ENCODE measurements at regions not wholly inside any gene's neighbourhood (a gene's known extent, or its start where the extent isn't known, plus 50 kb on each side); places are given as distances from the start of the nearest gene placed in this dataset.

GRCh38 chr12:18008642-18009041 lies 81.4 kb downstream of the RERGL start:
- H4K91ac ChIP-seq (ENCODE audit: low read depth, low read length, poor library complexity): no peak overlapping the region
- H2AFZ ChIP-seq (ENCODE audit: low read length): no peak overlapping the region
- no peak overlapping the region for H2BK120ac ChIP-seq (ENCODE audit: low read depth, low read length)
- H3K4ac ChIP-seq (ENCODE audit: low read length): no peak overlapping the region
- no peak overlapping the region for H4K8ac ChIP-seq (ENCODE audit: low read depth, low read length)
- no peaks in the 10 kb centered on the region for H3K9me3 ChIP-seq (replicated peaks in 1 of 2; ENCODE audit: control insufficient read depth in 2 of 2, insufficient read depth in 1 of 2, low read depth in 1 of 2, low read length in 2 of 2)
- no peak overlapping the region for H2AK5ac ChIP-seq (ENCODE audit: low read depth, low read length)
- H3K9ac ChIP-seq (ENCODE audit: low read depth, low read length, poor library complexity): no peak overlapping the region
- H3K4me1 ChIP-seq (ENCODE audit: control insufficient read depth in 2 of 2, insufficient read depth in 1 of 2, low read depth in 1 of 2, low read length in 2 of 2): no peaks in the 10 kb centered on the region
- no peaks in the 10 kb centered on the region for H3K36me3 ChIP-seq (replicated peaks in 1 of 2; ENCODE audit: control insufficient read depth in 2 of 2, insufficient read depth in 2 of 2, low read length in 2 of 2)
- H3K18ac ChIP-seq (ENCODE audit: low read length): no peak overlapping the region
- no peak overlapping the region for H2BK15ac ChIP-seq (ENCODE audit: low read length)
- H3K23ac ChIP-seq (ENCODE audit: low read depth, low read length, poor library complexity): no peak overlapping the region
- no peak overlapping the region for H3K4me2 ChIP-seq (ENCODE audit: insufficient read depth, low read length, poor library complexity, severe bottlenecking)
- H2BK5ac ChIP-seq (ENCODE audit: low read length): no peak overlapping the region
- H2BK12ac ChIP-seq (ENCODE audit: low read length): no peak overlapping the region
- no peak overlapping the region for H3K14ac ChIP-seq (ENCODE audit: low read length)
- no peak overlapping the region for H3K4me3 ChIP-seq (ENCODE audit: low read length in 2 of 2)
- no peak for DNase-seq (ENCODE audit: low spot score)
- H3K79me1 ChIP-seq (ENCODE audit: low read depth, low read length): no peaks in the 10 kb centered on the region
- no peaks in the 10 kb centered on the region for H3K27me3 ChIP-seq (ENCODE audit: control insufficient read depth in 3 of 3, insufficient read depth in 3 of 3, low read depth in 1 of 3, low read length in 3 of 3)
- H3K27ac ChIP-seq (replicated peaks; ENCODE audit: low read length): no peak overlapping the region

GRCh38 chr12:17999174-17999801 lies 90.7 kb downstream of the RERGL start:
- H3K4me1 ChIP-seq (ENCODE audit: control insufficient read depth in 2 of 2, insufficient read depth in 1 of 2, low read depth in 1 of 2, low read length in 2 of 2): no peaks in the 10 kb centered on the region

GRCh38 chr12:17992002-17992656 lies 97.9 kb downstream of the RERGL start:
- H2BK12ac ChIP-seq (ENCODE audit: low read length): no peak overlapping the region
- H3K4ac ChIP-seq (ENCODE audit: low read length): no peak overlapping the region
- no peak overlapping the region for H2AFZ ChIP-seq (ENCODE audit: low read length)
- no peak overlapping the region for H2BK15ac ChIP-seq (ENCODE audit: low read length)
- no CpG with 5 or more reads among the region's 6 CpGs for WGBS, 2 donors (ENCODE audit: extremely low coverage in 2 of 2, insufficient read length in 2 of 2, insufficient replicate concordance in 1 of 2)
- peak; percentile 37 for DNase-seq (ENCODE audit: low spot score)
- no peak overlapping the region for H3K4me3 ChIP-seq (ENCODE audit: low read length in 2 of 2)
- no peak overlapping the region for H3K23ac ChIP-seq (ENCODE audit: low read depth, low read length, poor library complexity)
- no peaks in the 10 kb centered on the region for H3K27me3 ChIP-seq (ENCODE audit: control insufficient read depth in 3 of 3, insufficient read depth in 3 of 3, low read depth in 1 of 3, low read length in 3 of 3)
- no peaks in the 10 kb centered on the region for H3K4me1 ChIP-seq (ENCODE audit: control insufficient read depth in 2 of 2, insufficient read depth in 1 of 2, low read depth in 1 of 2, low read length in 2 of 2)
- H3K27ac ChIP-seq (replicated peaks; ENCODE audit: low read length): no peak overlapping the region
- no peak overlapping the region for H3K4me2 ChIP-seq (ENCODE audit: insufficient read depth, low read length, poor library complexity, severe bottlenecking)
- no peaks in the 10 kb centered on the region for H3K36me3 ChIP-seq (replicated peaks in 1 of 2; ENCODE audit: control insufficient read depth in 2 of 2, insufficient read depth in 2 of 2, low read length in 2 of 2)
- no peak overlapping the region for H4K8ac ChIP-seq (ENCODE audit: low read depth, low read length)
- H3K9me3 ChIP-seq (replicated peaks in 1 of 2; ENCODE audit: control insufficient read depth in 2 of 2, insufficient read depth in 1 of 2, low read depth in 1 of 2, low read length in 2 of 2): no peaks in the 10 kb centered on the region
- H4K91ac ChIP-seq (ENCODE audit: low read depth, low read length, poor library complexity): no peak overlapping the region
- H3K14ac ChIP-seq (ENCODE audit: low read length): no peak overlapping the region
- H2AK5ac ChIP-seq (ENCODE audit: low read depth, low read length): no peak overlapping the region
- no peak overlapping the region for H2BK120ac ChIP-seq (ENCODE audit: low read depth, low read length)
- H2BK5ac ChIP-seq (ENCODE audit: low read length): no peak overlapping the region
- no peak overlapping the region for H3K9ac ChIP-seq (ENCODE audit: low read depth, low read length, poor library complexity)
- H3K18ac ChIP-seq (ENCODE audit: low read length): no peak overlapping the region
- no peaks in the 10 kb centered on the region for H3K79me1 ChIP-seq (ENCODE audit: low read depth, low read length)

More at GRCh38 chr12:17999174-17999801, 90.7 kb downstream of the RERGL start:
- H3K14ac ChIP-seq (ENCODE audit: low read length): no peak overlapping the region
- H3K36me3 ChIP-seq (replicated peaks in 1 of 2; ENCODE audit: control insufficient read depth in 2 of 2, insufficient read depth in 2 of 2, low read length in 2 of 2): no peaks in the 10 kb centered on the region
- H3K18ac ChIP-seq (ENCODE audit: low read length): no peak overlapping the region
- H4K8ac ChIP-seq (ENCODE audit: low read depth, low read length): no peak overlapping the region
- H3K27ac ChIP-seq (replicated peaks; ENCODE audit: low read length): no peak overlapping the region
- no peaks in the 10 kb centered on the region for H3K79me1 ChIP-seq (ENCODE audit: low read depth, low read length)
- no peaks in the 10 kb centered on the region for H3K27me3 ChIP-seq (ENCODE audit: control insufficient read depth in 3 of 3, insufficient read depth in 3 of 3, low read depth in 1 of 3, low read length in 3 of 3)
- no peak overlapping the region for H2BK5ac ChIP-seq (ENCODE audit: low read length)
- H4K91ac ChIP-seq (ENCODE audit: low read depth, low read length, poor library complexity): no peak overlapping the region
- H3K4me3 ChIP-seq (ENCODE audit: low read length in 2 of 2): no peak overlapping the region
- no peak overlapping the region for H3K9ac ChIP-seq (ENCODE audit: low read depth, low read length, poor library complexity)
- DNase-seq (ENCODE audit: low spot score): no peak
- H2BK12ac ChIP-seq (ENCODE audit: low read length): no peak overlapping the region
- peaks cover 5 to 11% of the 10 kb centered on the region in 2 donors for H3K9me3 ChIP-seq (replicated peaks in 1 of 2; ENCODE audit: control insufficient read depth in 2 of 2, insufficient read depth in 1 of 2, low read depth in 1 of 2, low read length in 2 of 2)
- no peak overlapping the region for H2AFZ ChIP-seq (ENCODE audit: low read length)
- H3K4me2 ChIP-seq (ENCODE audit: insufficient read depth, low read length, poor library complexity, severe bottlenecking): no peak overlapping the region
- no peak overlapping the region for H2BK15ac ChIP-seq (ENCODE audit: low read length)
- no peak overlapping the region for H2BK120ac ChIP-seq (ENCODE audit: low read depth, low read length)
- no peak overlapping the region for H3K4ac ChIP-seq (ENCODE audit: low read length)
- WGBS, 2 donors (ENCODE audit: extremely low coverage in 2 of 2, insufficient read length in 2 of 2, insufficient replicate concordance in 1 of 2): no CpG with 5 or more reads among the region's 2 CpGs
- no peak overlapping the region for H3K23ac ChIP-seq (ENCODE audit: low read depth, low read length, poor library complexity)
- no peak overlapping the region for H2AK5ac ChIP-seq (ENCODE audit: low read depth, low read length)

- Histone ChIP-seq H2BK120ac (ENCODE audit: low read depth, low read length) (no peak overlapping the region), H3K14ac (ENCODE audit: low read length) (no peak overlapping the region), H3K23ac (ENCODE audit: low read depth, low read length, poor library complexity) (no peak overlapping the region), H4K91ac (ENCODE audit: low read depth, low read length, poor library complexity) (no peak overlapping the region), H2AFZ (ENCODE audit: low read length) (no peak overlapping the region), H3K18ac (ENCODE audit: low read length) (no peak overlapping the region), H2AK5ac (ENCODE audit: low read depth, low read length) (no peak overlapping the region), H4K8ac (ENCODE audit: low read depth, low read length) (no peak overlapping the region), H3K9ac (ENCODE audit: low read depth, low read length, poor library complexity) (no peak overlapping the region), H3K4me2 (ENCODE audit: insufficient read depth, low read length, poor library complexity, severe bottlenecking) (no peak overlapping the region), H2BK15ac (ENCODE audit: low read length) (no peak overlapping the region), H3K4me3 (ENCODE audit: low read length in 2 of 2) (no peak overlapping the region), H2BK5ac (ENCODE audit: low read length) (no peak overlapping the region), H3K79me1 (ENCODE audit: low read depth, low read length) (no peaks in the 10 kb centered on the region), H3K4ac (ENCODE audit: low read length) (no peak overlapping the region), H3K9me3 (replicated peaks in 1 of 2; ENCODE audit: control insufficient read depth in 2 of 2, insufficient read depth in 1 of 2, low read depth in 1 of 2, low read length in 2 of 2) (no peaks in the 10 kb centered on the region), H3K27ac (replicated peaks; ENCODE audit: low read length) (no peak overlapping the region), H3K36me3 (replicated peaks in 1 of 2; ENCODE audit: control insufficient read depth in 2 of 2, insufficient read depth in 2 of 2, low read length in 2 of 2) (no peaks in the 10 kb centered on the region), H2BK12ac (ENCODE audit: low read length) (no peak overlapping the region), H3K27me3 (ENCODE audit: control insufficient read depth in 3 of 3, insufficient read depth in 3 of 3, low read depth in 1 of 3, low read length in 3 of 3) (no peaks in the 10 kb centered on the region), H3K4me1 (ENCODE audit: control insufficient read depth in 2 of 2, insufficient read depth in 1 of 2, low read depth in 1 of 2, low read length in 2 of 2) (no peaks in the 10 kb centered on the region)
- WGBS, 2 donors (ENCODE audit: extremely low coverage in 2 of 2, insufficient read length in 2 of 2, insufficient replicate concordance in 1 of 2): no CpG with 5 or more reads among the region's 3 CpGs
- no peak for DNase-seq (ENCODE audit: low spot score)
Measured at GRCh38 chr12:17982556-17982955, 107.4 kb downstream of the RERGL start.
